GM18909 (cell line): ENCODE measurements at regions not wholly inside any gene's neighbourhood (a gene's known extent, or its start where the extent isn't known, plus 50 kb on each side); places are given as distances from the start of the nearest gene placed in this dataset.
A peak's percentile ranks its signal among the peaks of the same experiment; 100 is the strongest.

Experiments used
- ATAC-seq: cut with Tn5 transposase; IDR thresholded peaks from one replicate; pipeline ENCODE4 v1.9.1; 2021; ENCODE audit warnings: mild to moderate bottlenecking; ENCODE audit not compliant: unreplicated experiment, poor library complexity

DNA sequence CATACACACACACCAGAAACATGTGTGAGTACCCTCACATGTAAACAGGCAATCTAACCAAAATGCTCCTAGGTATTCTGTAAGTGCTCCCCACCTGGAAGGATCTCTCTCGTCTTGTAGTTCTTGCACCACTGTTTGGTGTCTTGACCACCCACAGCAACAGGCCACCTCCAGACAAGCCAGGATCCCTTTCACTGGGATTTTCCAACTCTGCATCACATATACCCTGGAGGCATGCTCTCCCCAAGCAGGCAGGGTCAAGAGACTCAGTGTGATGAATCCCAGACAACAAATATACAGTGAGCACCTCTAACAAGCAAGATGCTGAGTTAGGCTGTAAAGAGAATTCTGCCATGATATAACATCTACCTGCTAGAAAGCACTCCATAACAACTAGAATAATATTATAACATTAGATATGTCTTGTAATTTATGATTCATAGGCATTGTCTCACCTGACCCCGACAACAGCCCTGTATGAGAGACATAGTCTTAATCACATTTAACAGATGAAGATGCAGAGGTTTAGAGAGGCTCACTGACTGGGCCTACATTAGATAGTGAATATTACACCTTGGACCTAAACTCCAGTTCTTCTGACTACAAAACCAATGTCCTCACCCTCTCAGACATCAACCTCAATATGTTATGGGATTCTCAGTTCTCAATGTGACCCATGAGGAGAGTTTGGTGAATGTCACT is 76.5 kb upstream of the BCL6 start:
- ATAC-seq, result no peak

DNA sequence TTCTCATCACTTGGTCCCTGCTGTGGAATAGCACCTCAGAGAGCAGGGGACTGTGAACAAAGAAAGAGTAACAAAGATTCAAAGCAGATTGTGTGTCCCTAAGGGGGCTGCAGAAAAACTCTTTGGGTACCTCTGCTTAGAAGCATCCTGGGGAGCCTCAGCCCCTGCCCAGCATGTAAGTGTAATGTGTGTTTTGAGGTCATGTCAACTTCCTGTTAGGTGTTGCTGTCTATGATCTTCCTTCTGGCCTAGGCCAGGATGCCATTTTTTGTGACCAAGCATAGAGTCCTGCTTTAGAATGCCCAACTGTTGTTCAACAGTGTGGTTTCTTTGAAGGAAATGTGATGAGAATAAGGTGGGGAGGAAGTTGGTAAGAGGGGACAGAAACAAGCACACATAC is 77.1 kb upstream of the BCL6 start:
- no peak for ATAC-seq

DNA sequence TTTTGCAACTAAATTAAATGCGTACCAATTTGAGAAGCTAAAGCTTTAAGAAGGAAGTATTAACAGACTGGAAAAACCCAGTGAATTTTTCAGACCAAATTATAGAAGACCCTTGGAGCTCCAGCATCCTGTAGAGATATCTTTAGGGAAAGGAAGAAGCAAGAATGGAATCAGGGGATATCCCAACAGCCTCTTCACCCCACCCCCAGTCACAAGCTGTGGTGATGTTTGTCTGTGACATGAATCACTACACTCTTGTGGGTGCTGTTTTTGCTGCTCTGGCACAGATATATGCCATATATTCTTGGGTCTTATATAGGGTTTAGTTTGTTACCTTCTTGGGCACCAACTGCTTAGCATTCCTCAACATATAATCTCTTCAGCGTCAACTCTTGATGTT is 78.5 kb upstream of the BCL6 start:
- no peak for ATAC-seq

DNA sequence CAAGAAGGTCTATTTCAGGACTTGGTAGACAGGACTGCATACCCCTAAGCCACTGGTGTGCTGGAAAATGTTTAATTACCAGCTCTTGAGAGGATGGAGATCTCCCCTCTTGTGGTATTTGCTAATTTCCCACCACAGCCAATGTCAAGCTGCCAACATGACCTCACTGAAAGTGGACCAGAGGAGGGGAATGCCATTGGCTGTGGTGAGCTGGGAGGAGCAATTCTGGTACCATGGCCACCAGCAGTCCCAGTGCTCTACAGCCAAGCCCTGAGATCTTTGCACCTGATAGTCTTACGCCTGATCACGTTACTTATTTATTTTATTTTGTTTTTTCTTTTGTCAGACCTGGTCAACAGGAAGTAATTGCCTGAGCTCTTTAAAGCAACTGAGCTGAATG is 82.5 kb upstream of the BCL6 start:
- no peak for ATAC-seq

DNA sequence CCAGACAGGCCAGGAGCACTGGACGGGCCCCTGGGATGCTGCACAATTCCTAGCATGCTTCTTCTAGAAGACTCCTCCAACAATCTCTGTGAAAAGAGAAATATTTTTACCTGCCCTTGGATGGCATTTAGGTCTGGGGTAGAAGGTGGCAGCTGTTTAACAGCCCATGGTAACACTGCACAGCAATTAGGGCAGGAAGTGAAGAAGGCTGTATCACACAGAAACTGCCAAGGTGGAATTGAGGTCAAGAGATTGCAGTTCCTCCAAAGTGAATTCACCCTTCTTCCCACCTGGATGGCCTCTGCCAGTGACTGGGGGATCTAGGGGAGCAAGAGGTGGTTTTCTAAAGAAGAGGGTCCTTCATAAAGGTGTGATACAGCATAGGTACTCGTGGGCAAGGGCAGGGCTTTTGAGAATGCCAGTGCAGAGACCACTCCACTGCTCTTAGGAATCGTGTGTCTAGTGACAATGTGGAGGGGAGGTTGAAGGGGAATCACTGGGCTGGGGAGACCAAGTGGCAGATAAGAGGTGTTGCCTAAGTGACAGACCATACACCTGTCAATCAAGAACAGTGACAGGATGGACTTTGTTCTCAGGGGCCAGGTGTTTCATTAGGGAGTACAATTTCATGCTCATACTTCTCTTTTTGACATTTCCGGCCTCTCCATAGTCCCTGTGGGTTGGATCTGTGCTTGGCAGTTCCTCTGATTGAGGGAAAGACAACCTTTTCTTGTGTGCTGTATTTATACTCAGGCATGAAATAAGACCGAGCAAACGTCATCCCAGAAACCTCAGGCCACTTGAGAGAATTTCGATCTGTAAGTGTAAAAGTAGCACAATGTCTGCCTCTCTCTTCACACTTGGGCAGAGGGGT is 83.5 kb upstream of the BCL6 start:
- ATAC-seq, result peak; percentile 91

DNA sequence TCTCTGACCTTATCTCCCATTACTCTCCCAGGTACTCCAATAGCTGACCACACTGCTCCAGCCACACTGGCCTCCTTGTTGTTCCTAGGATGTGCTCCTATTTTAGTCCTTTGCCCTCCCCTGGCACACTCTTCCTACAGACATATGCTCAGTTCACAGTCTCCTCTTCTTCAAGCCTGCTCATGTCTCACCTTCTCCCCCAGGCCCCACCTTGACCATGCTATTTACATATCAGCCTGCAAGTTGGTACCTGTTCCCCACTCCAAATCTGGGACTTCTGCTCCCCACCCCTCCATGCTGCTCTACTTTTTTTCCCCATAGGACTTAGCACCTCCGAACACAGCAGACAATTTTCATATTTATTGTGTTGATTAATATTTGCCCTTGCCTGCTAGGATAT is 84.9 kb upstream of the BCL6 start:
- ATAC-seq, result no peak

DNA sequence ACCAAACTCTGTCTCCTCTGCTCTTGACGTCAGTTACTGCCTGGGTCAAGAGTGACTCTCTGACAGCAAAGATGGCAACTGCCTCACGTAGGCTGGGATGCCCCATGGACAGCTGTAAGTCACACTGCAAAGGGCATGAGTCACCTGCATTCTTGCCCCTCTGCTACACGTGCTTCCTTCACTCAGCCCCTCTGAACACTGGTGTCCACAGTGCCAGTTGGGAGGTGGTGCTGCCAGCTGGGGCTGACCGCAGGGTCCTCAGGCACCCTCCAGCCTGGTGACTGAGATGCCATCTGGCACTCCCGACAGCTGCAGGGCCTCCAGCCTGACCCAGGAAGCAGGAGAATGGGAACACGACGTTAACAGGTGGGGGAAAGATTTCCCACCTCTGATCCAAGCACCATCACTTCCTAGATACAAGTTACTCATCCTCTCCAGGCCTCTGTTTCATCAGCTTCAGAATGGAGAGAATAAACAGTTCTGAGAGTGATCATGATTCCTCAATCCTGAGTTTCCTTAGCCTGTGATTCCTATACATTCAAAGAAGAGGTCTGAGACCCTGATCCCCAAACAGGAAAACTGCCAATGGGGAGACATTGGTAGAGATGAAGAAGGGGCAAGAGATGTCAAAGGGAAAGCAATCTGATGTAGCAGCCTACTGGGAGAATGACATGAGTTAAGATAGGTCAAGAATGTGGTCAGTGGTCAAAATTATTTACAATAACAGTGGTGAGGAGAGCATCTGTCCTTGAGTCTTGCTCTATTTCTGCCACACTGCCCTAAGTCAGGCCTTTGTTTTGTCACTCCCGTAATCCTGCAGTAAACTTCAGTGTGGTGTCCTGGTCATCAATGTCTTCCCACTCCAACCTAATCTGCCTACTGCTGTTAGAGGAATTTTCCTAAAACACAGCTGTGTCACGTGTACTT is 86.1 kb upstream of the BCL6 start:
- ATAC-seq, result no peak

DNA sequence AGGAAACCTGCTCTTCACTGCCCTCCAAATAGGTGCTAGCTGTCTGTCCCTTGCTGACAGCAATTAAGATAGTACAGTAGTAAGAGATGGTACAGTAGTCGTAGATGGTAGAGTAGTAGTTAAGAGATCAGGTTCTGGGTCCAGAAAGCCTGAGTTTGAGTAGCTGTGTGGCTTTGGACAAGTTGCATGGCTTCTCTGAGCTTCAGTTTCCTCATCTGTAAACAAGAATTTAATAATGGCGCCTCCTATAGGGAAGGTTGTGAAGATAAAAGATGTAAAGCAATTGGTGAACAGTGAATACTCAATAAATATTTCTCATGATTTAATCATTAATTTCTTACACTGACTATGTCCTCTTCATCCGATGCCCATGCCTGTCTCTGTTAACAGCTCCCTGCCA is 86.9 kb upstream of the BCL6 start:
- no peak for ATAC-seq

DNA sequence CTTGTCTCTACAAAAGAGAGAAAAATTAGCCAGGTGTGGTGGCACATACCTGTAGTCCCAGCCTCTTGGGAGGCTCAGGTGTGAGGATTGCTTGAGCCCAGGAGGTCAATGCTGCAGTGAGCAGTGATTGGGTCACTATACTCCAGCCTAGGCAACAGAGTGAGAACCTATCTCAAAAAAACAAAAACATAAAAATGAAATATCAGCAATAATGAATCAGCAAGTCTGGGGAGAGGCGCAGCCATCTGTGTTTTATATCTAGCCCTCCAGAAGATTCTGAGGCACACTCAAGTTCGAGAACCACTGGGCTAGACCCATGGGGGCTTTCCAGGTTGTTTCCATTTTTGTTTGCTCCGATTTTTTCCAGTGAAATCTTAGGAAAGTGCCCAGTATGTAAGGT is 88.1 kb upstream of the BCL6 start:
- ATAC-seq, result no peak

DNA sequence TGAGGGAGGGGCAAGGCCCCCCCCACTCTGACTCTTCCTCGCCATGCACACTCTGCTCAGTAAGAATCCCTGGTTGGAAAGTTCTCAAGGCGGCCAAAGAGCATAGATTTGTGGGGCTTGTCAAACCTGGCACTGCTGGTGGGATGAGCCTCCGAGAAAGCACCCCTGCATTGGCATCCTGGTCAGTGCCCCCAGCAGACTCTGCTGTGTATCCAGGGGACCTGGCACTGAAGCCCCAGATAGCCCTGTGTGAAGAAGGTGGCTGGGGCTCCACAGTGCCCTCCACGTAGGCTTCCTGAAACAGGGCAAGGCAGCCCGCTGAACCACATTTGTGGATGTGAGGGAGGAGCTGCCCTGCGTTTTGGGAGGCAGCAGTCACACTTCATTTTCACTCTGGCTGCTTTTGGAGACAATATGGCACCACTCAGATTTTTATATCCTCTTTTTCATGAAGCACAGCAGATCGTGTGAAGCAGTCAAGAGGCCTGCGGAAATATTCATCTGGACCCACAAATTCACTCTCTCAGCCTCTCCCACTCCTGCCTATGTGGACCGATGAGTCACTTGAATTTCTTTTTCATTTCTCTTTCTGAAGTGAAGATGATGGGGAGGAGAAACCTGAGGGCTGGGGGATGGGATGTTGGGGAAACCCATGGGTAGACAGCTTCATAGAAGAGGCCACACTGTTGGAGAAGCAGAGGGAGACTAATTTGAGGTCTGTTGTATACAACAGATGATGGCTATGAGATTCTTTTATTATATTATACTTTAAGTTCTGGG is 88.7 kb upstream of the BCL6 start:
- ATAC-seq, result no peak

DNA sequence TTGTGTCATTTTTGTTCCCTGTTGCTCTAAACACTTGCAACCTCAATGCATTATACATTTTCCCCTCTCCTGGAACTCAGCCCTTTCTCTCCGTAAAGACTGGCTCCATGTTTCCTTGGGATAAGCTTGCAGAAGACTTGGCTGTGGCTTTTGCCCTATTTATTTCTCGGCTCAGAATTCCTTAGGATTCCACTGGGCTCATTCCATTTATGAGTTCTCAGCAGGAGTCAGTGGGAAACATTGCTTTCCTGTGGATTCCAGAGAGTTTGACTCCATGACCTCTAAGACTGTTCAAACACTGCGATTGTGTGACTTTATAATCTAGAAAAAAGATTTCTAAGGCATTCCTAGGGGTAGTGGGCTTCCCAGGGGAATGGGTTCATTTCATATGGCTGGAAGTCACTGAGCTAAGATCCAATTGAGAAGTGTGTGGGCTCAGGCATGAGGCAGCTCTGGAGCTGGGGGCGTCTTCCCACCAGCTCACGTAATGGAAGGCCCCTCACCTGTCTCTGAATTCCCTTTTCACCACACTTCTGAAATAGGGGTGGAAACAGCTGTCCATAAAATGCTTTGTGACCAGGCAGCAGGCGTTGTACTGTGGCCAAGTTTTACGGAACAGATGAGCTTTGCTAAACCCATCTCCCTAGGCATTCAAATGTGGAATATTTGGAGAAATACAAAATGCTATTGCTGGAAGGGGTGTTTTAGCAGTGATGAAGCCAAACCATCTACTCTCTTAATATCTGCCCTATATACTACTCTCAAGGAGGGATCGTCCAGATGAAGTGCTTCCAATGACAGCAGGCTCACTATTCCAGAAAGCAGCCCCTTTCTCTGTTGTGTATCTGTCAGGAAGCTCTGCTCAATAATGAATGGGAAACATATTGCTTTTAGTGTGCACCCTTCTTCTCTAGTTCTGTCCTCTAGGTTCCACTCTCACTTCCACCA is 91.8 kb upstream of the BCL6 start:
- no peak for ATAC-seq

DNA sequence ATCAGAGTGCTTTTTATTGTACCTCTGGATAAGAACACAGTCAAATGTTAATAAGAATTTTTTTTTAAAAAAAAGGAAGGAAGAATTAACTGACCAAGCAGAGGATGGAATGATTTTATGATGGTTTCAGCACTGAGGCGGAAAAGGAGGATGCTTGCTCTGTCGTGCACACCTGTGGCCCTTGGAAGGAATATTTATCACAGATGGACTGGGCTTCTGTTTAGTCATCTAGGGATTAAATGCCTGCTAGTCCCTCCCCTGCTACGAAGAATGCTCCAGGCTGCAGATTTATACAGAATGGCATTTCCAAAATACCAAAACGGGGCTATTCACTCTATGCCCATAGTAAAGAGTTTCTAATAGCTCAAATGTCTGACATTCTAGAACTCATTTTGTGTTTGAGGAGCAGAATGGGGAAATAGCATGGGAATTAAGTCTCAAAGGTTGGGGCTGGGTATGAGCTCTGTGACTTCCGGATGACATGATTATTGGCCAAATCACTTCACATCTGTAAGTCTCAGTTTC is 92.8 kb upstream of the BCL6 start:
- ATAC-seq, result no peak

DNA sequence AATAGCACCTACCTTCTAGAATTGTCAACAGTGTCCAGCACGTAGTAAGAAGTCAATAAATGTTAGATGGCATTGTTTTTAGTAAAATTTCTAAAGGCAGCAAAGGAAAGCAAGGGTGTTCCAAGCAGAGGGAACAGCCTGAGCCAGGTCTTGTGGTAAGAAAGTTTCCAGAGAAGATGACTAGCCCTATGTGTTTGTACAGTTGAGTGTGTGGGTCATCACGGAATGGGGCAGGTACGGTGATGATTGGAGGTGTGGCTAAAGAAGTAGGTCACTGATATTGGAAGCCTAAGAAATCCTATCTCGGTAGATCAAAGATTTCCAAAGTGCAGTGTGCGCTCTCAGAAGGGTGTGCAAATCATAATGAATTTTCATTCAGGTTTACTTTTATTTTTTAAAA is 94.2 kb upstream of the BCL6 start:
- no peak for ATAC-seq

DNA sequence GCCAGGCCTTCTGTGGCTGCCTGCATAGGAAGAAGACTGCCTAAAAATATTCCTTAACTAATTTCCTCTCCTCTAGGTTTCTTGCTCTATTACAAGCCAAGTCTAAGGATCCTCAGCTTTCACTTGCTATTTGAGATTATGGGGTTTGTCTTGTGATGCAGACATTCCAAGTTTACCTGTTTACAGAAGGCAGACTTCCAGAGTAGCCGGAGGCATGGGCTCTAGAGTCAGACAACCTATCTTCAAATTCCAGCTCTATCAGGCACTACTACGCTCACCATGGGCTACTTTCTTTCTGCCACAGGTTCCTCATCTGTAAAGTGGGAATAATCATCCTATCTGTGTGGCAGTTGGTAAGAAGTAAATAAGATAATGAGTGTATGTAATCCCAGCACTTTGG is 95.6 kb upstream of the BCL6 start:
- no peak for ATAC-seq

DNA sequence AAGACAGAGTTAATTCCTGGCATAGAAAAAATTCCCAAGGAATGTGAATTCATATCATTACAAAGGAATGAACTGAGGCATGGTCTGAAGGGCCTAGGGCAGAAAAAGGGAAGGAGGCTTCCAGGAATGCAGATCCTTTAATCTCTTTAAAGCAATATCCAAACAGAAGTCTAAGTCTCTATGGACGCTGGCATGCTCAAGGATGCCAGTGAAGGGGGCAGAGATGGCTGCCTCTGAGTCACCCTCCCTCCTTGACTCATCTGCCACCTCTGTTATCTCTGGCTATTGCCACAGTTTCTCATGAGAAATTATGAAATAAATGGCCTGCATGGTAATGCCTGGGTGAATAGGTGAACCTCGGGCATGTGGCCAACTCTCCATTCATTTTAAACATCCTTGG is 96.3 kb upstream of the BCL6 start:
- ATAC-seq, result no peak

DNA sequence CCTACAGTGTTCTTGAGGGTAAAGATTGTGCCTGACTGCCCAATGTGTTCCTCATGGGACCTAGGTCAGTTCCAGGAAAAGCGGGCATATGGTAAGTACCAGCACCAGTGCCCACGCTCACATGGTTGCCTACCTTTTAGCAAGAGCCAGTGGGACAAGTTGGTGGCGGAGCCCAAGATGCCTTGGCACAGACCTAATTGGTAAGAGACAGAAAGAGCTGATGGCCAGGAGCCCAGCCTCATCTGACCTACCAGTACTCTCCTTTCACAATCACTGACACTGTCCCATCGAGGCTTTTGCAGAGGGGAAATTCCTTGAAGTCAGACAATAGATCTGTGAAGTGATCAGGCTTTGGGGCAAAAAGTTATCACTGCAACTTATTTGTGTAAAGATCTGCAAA is 98.4 kb upstream of the BCL6 start:
- ATAC-seq, result no peak

DNA sequence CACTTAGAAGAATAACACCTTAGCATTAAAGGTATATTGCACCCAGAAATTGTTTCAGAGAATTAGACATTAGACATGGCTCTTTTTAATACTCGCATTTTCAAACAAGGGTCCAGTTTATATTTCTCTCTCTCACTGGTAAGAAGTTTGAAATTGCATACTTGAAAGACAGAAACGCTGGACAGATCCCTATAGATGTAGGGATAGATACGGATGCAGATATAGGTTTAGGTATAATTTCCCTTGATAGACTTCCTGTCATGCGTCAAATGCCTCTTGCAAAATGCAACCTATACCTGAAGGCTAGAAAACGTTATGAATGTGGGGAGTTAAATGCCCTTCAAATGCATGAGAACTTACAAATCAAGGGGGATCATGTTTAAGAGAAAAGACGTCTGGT is 99.4 kb upstream of the BCL6 start:
- no peak for ATAC-seq

DNA sequence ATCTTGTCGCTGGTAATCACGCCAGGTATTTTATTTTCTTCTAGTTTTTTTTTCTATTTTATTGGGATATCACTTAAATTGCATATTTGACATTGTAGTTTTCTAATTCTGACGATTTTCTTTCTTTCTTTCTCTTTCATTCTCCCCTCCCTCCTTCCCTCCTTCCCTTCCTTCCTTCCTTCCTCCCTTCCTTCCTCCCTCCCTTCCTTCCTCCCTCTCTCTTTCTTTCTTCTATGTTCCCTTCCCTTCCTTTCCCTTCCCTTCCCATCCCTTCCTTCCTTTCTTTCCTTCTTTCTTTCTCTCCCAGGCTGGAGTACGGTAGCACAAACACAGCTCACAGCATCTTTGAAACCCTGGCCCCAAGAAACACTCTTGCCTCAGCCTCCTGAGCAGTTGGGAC is 100.6 kb upstream of the BCL6 start:
- no peak for ATAC-seq

DNA sequence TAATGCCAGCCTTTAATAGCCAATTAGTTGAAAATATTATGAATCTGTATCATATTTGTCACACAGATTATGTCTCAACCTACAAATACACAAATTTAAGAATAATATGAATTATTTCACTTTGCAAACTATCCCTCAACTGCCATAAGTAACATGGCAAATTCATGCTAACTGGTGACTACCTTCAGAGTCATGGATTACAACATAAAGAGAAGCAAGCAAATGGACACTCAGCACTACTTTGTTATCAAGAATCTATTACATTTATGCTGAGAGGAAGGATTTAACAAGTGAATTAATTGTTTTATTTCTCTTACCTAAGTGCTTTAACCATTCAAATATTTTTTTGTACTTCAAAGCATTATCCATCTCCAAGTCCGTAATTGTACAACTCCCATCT is 103.1 kb upstream of the BCL6 start:
- no peak for ATAC-seq
